SK-N-SH (cell line): ENCODE measurements at regions not wholly inside any gene's neighbourhood (a gene's known extent, or its start where the extent isn't known, plus 50 kb on each side); places are given as distances from the start of the nearest gene placed in this dataset.

ENCODE experiments used
- CTCF ChIA-PET: fragments of 300-600, 350-600 bp; formaldehyde crosslinking; extraction: SDS; loops from one replicate; lab custom pipeline; 2021; lab: Yijun Ruan, JAX
- POLR2A ChIA-PET: fragments of 350-600 bp; sonication (Branson Sonifier 250); formaldehyde crosslinking; extraction: SDS; loops from one replicate; lab custom pipeline; 2020; ENCODE audit warnings: antibody characterized with exemption, inconsistent platforms; lab: Yijun Ruan, JAX
- DNase-seq: peaks from one replicate; pipeline ENCODE4 v3.0.0; 2012
- H2AFZ ChIP-seq: fragments of 200-600 bp; sonication (generic); 2 replicates; pipeline ENCODE4 v1.8.1; 2016; ENCODE audit warnings: antibody characterized with exemption, mild to moderate bottlenecking, low read depth
- H3F3A ChIP-seq: fragments of 200-600 bp; sonication (generic); replicated peaks from 2 replicates; pipeline ENCODE3; 2016; ENCODE audit warnings: antibody characterized with exemption, mild to moderate bottlenecking; ENCODE audit not compliant: insufficient read depth
- H3K27ac ChIP-seq, 2 experiments: fragments of 200-500 bp in 1 of 2; fragments of 200-600 bp in 1 of 2; sonication (Bioruptor generic) in 1 of 2; sonication (generic), shearing (Covaris generic) in 1 of 2; 2 replicates each; pipeline versions ENCODE4 v1.5.1 to v1.6.1; 2014 to 2016; ENCODE audit warnings: low read depth in 2 of 2, inconsistent platforms in 1 of 2, low read length in 1 of 2, mild to moderate bottlenecking in 1 of 2, mixed read lengths in 1 of 2
- H3K27me3 ChIP-seq: fragments of 200-600 bp; sonication (generic), shearing (Covaris generic); 2 replicates; pipeline ENCODE4 v1.6.1; 2016; ENCODE audit warnings: mixed run types; ENCODE audit not compliant: insufficient read depth
- H3K36me3 ChIP-seq, 2 experiments: fragments of 200-500 bp in 1 of 2; fragments of 200-600 bp in 1 of 2; sonication (Bioruptor generic) in 1 of 2; sonication (generic) in 1 of 2; replicated peaks in 1 of 2; 2 replicates each; pipeline versions ENCODE3 to v1.5.1; 2014 to 2016; ENCODE audit warnings: low read length in 1 of 2, mild to moderate bottlenecking in 1 of 2; ENCODE audit not compliant: insufficient read depth in 2 of 2, control insufficient read depth in 1 of 2
- H3K4me1 ChIP-seq, 2 experiments: fragments of 200-500 bp in 1 of 2; fragments of 200-600 bp in 1 of 2; sonication (Bioruptor generic) in 1 of 2; sonication (generic), shearing (Covaris generic) in 1 of 2; 2 replicates each; pipeline versions ENCODE4 v1.5.1 to v1.6.1; 2014 to 2016; ENCODE audit warnings: low read depth in 1 of 2, low read length in 1 of 2, mixed run types in 1 of 2; ENCODE audit not compliant: insufficient read depth in 2 of 2, control insufficient read depth in 1 of 2
- H3K4me2 ChIP-seq: fragments of 200-600 bp; sonication (generic), shearing (Covaris generic); 2 replicates; pipeline ENCODE4 v1.6.1; 2017; ENCODE audit warnings: mixed run types
- H3K4me3 ChIP-seq, 2 experiments: fragments of 200-500 bp in 1 of 2; fragments of 200-600 bp in 1 of 2; sonication (Bioruptor generic) in 1 of 2; sonication (generic), shearing (Covaris generic) in 1 of 2; 2 replicates each; pipeline versions ENCODE4 v1.5.1 to v1.8.1; 2014 to 2016; ENCODE audit warnings: low read depth in 2 of 2, inconsistent platforms in 1 of 2, low read length in 1 of 2, mild to moderate bottlenecking in 1 of 2, mixed read lengths in 1 of 2, moderate library complexity in 1 of 2
- H3K79me2 ChIP-seq: fragments of 200-600 bp; sonication (generic); 2 replicates; pipeline ENCODE4 v1.8.1; 2017; ENCODE audit warnings: mild to moderate bottlenecking; ENCODE audit not compliant: insufficient read depth
- H3K9ac ChIP-seq: fragments of 200-600 bp; sonication (generic); 2 replicates; pipeline ENCODE4 v1.6.1; 2017; ENCODE audit warnings: mixed run types
- H3K9me2 ChIP-seq: fragments of 200-600 bp; sonication (generic); 2 replicates; pipeline ENCODE4 v1.6.1; 2017; ENCODE audit warnings: mixed run types
- H3K9me3 ChIP-seq: fragments of 200-600 bp; sonication (generic); 2 replicates; pipeline ENCODE4 v1.6.1; 2017; ENCODE audit warnings: mixed run types, mild to moderate bottlenecking, moderate library complexity
- H4K20me1 ChIP-seq: fragments of 200-600 bp; sonication (generic); 2 replicates; pipeline ENCODE4 v1.6.1; 2017; ENCODE audit warnings: mild to moderate bottlenecking, mixed run types; ENCODE audit not compliant: insufficient read depth
- CHD2 ChIP-seq: fragments of 150-350 bp; IDR thresholded peaks from 2 replicates; pipeline ENCODE4 v1.6.1; 2018; ENCODE audit warnings: low read length; ENCODE audit not compliant: partially characterized antibody
- CTCF ChIP-seq: fragments of 200-600 bp; sonication (generic); IDR thresholded peaks from 2 replicates; pipeline ENCODE4 v1.6.1; 2017; ENCODE audit warnings: antibody characterized with exemption, mild to moderate bottlenecking, moderate library complexity
- EZH2phosphoT487 ChIP-seq: fragments of 200-600 bp; sonication (generic); IDR thresholded peaks from 2 replicates; pipeline ENCODE4 v1.6.1; 2017; ENCODE audit warnings: low read depth, mixed run types, mild to moderate bottlenecking, antibody characterized with exemption, moderate library complexity, borderline replicate concordance
- IRF3 ChIP-seq: fragments of 150-350 bp; IDR thresholded peaks from 2 replicates; pipeline ENCODE4 v1.6.1; 2016; ENCODE audit warnings: mild to moderate bottlenecking, low read depth, low read length
- MAX ChIP-seq: IDR thresholded peaks from 2 replicates; pipeline ENCODE4 v1.4.0; 2012; ENCODE audit warnings: low read depth
- MXI1 ChIP-seq: IDR thresholded peaks from 2 replicates; pipeline ENCODE4 v1.6.1; 2012; ENCODE audit warnings: mild to moderate bottlenecking, low read depth, low read length, improper control_type of control experiment
- NFIC ChIP-seq: IDR thresholded peaks from 2 replicates; pipeline ENCODE4 v1.4.0; 2012; ENCODE audit warnings: borderline replicate concordance
- NRF1 ChIP-seq: IDR thresholded peaks from 2 replicates; pipeline ENCODE4 v1.6.1; 2012; ENCODE audit warnings: low read depth, mild to moderate bottlenecking, low read length
- RCOR1 ChIP-seq: fragments of 150-350 bp; IDR thresholded peaks from 2 replicates; pipeline ENCODE4 v1.6.1; 2017; ENCODE audit warnings: antibody characterized with exemption, low read length
- RFX5 ChIP-seq: IDR thresholded peaks from 2 replicates; pipeline ENCODE4 v1.6.1; 2012; ENCODE audit warnings: mild to moderate bottlenecking, improper control_type of control experiment, low read length
- SIN3A ChIP-seq: IDR thresholded peaks from 2 replicates; pipeline ENCODE4 v1.6.1; 2012; ENCODE audit warnings: low read depth, mild to moderate bottlenecking, low read length, moderate library complexity, borderline replicate concordance
- SMC3 ChIP-seq: IDR thresholded peaks from 2 replicates; pipeline ENCODE4 v1.6.1; 2012; ENCODE audit warnings: low read depth, low read length, improper control_type of control experiment
- TCF12 ChIP-seq: IDR thresholded peaks from 2 replicates; pipeline ENCODE4 v1.4.0; 2012
- TEAD4 ChIP-seq: IDR thresholded peaks from 2 replicates; pipeline ENCODE4 v1.4.0; 2012; ENCODE audit warnings: mild to moderate bottlenecking, borderline replicate concordance; ENCODE audit not compliant: insufficient read depth
- YY1 ChIP-seq: IDR thresholded peaks from 2 replicates; pipeline ENCODE4 v1.4.0; 2012; ENCODE audit warnings: low read depth, mild to moderate bottlenecking
- ZBTB33 ChIP-seq: IDR thresholded peaks from 2 replicates; pipeline ENCODE4 v1.4.0; 2012; ENCODE audit warnings: low read depth, borderline replicate concordance
- WGBS: methylation state at CpG from one replicate; pipeline ENCODE4 v1.1.6; 2017; ENCODE audit warnings: low lambda C conversion rate; 5-methylcytosine and 5-hydroxymethylcytosine counted together

- Histone ChIP-seq H3F3A (no peaks in the 10 kb centered on the region), H3K27ac (no peak overlapping the region), H3K79me2 (no peaks in the 10 kb centered on the region), H3K36me3 (no peaks in the 10 kb centered on the region), H3K4me1 (no peaks in the 10 kb centered on the region), H3K4me2 (no peak overlapping the region), H4K20me1 (no peaks in the 10 kb centered on the region), H3K9ac (no peak overlapping the region), H3K9me3 (no peaks in the 10 kb centered on the region; the same call in 1 of the 2 replicates), H3K4me3 (no peak overlapping the region), H3K9me2 (no peaks in the 10 kb centered on the region), H2AFZ (no peak overlapping the region), H3K27me3 (no peaks in the 10 kb centered on the region)
- POLR2A ChIA-PET: no interaction called here
- CTCF ChIA-PET: interaction anchor here (1.2 kb wide), 1 partner anchor 11 kb away, joined by 3 read pairs; no protein-coding TSS in a partner anchor
- TF ChIP-seq RCOR1 (no peak), EZH2phosphoT487 (no peak), CTCF (no peak), MAX (no peak), NRF1 (no peak), RFX5 (no peak), TCF12 (no peak), MXI1 (no peak), ZBTB33 (no peak), TEAD4 (no peak), CHD2 (no peak), YY1 (no peak), SMC3 (no peak)
- WGBS: 91% methylated on average over 3 of the region's 3 CpGs
- no peak for DNase-seq
These were observed 158.5 kb downstream of the SLITRK6 start for GRCh38 chr13:85640727-85641126.

- ChIA-PET POLR2A (no interaction called here), CTCF (no interaction called here)
- Histone ChIP-seq H3K9me3 (no peaks in the 10 kb centered on the region; the same call in 1 of the 2 replicates), H3K4me1 (no peaks in the 10 kb centered on the region), H3K4me3 (no peak overlapping the region), H3K79me2 (no peaks in the 10 kb centered on the region), H3K36me3 (no peaks in the 10 kb centered on the region), H3K9ac (no peak overlapping the region), H3F3A (no peaks in the 10 kb centered on the region), H3K27ac (no peak overlapping the region), H4K20me1 (no peaks in the 10 kb centered on the region), H3K27me3 (no peaks in the 10 kb centered on the region), H3K9me2 (no peaks in the 10 kb centered on the region), H3K4me2 (no peak overlapping the region), H2AFZ (no peak overlapping the region)
- TF ChIP-seq NFIC (no peak), RCOR1 (no peak), YY1 (no peak), SIN3A (no peak), IRF3 (no peak), MXI1 (no peak), EZH2phosphoT487 (no peak)
- 87% methylated on average over 7 of the region's 12 CpGs for WGBS
- DNase-seq: no peak
These were observed 160.3 kb downstream of the SLITRK6 start for GRCh38 chr13:85638815-85639393.
